ENCODE measurements at regions not wholly inside any gene's neighbourhood (a gene's known extent, or its start where the extent isn't known, plus 50 kb on each side); places are given as distances from the start of the nearest gene placed in this dataset.
A peak's percentile ranks its signal among the peaks of the same experiment; 100 is the strongest.

DNA sequence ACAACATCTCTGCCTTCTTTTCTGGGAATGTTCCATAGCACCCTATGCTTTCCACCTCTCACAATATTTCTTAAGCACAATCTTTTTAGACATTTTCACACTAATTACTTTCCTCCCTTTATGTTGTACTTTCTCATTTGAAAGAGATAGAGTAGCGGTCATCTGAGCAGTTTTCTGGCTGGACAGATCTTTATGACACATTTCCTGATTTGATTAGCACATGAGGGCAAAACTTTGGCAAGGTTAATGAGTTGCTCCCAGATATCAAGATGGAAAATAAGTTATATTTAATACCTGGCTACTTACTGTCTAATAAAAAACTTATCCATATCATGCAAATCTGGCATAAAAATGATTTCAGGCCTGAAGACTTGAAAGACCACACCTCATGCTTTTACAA lies 723.9 kb downstream of the SOCS6 start:
- TF ChIP-seq POLR2A (IDR thresholded peaks at IDR 0.05; ENCODE audit: extremely low read depth, insufficient read length) (no peak), MYC (IDR thresholded peaks at IDR 0.05; ENCODE audit: low read depth, low read length) (no peak)
- TF ChIP-seq, protein P1, sequence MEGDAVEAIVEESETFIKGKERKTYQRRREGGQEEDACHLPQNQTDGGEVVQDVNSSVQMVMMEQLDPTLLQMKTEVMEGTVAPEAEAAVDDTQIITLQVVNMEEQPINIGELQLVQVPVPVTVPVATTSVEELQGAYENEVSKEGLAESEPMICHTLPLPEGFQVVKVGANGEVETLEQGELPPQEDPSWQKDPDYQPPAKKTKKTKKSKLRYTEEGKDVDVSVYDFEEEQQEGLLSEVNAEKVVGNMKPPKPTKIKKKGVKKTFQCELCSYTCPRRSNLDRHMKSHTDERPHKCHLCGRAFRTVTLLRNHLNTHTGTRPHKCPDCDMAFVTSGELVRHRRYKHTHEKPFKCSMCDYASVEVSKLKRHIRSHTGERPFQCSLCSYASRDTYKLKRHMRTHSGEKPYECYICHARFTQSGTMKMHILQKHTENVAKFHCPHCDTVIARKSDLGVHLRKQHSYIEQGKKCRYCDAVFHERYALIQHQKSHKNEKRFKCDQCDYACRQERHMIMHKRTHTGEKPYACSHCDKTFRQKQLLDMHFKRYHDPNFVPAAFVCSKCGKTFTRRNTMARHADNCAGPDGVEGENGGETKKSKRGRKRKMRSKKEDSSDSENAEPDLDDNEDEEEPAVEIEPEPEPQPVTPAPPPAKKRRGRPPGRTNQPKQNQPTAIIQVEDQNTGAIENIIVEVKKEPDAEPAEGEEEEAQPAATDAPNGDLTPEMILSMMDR (IDR thresholded peaks at IDR 0.05; ENCODE audit: low read depth, low read length), result no peak
- TF ChIP-seq, protein P2, sequence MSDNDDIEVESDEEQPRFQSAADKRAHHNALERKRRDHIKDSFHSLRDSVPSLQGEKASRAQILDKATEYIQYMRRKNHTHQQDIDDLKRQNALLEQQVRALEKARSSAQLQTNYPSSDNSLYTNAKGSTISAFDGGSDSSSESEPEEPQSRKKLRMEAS (IDR thresholded peaks at IDR 0.05; ENCODE audit: low read depth, low read length), result no peak
- DNase-seq (ENCODE audit: low read depth), result no peak
- H3K4me3 ChIP-seq (ENCODE audit: low read depth, low read length), result no peak overlapping the region

DNA sequence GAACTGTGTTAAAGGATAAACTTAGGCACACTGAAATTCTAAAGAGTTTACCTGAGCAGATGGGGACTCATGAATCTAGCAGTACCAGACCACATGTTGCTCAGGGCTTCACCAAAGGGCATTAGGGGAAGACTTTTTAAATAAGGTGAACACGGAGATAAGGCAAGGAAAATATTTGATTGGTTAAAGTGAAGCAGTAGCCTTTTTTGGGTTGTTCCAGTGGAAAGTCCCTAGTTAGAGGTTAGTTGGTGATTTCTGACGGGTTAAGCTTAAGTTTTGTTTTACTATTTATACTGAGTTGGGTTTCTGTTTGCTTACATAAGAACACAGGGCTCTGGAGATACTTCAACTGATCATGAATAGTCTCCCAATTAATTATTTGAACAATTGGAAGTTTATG lies 722.5 kb downstream of the SOCS6 start:
- no peak overlapping the region for H3K4me3 ChIP-seq (ENCODE audit: low read depth, low read length)
- DNase-seq (ENCODE audit: low read depth), result no peak
- TF ChIP-seq, protein P1 (IDR thresholded peaks at IDR 0.05; ENCODE audit: low read depth, low read length), result no peak
- no peak for TF ChIP-seq POLR2A (IDR thresholded peaks at IDR 0.05; ENCODE audit: extremely low read depth, insufficient read length)
- TF ChIP-seq MYC (IDR thresholded peaks at IDR 0.05; ENCODE audit: low read depth, low read length), result no peak
- TF ChIP-seq, protein P2 (IDR thresholded peaks at IDR 0.05; ENCODE audit: low read depth, low read length), result no peak

DNA sequence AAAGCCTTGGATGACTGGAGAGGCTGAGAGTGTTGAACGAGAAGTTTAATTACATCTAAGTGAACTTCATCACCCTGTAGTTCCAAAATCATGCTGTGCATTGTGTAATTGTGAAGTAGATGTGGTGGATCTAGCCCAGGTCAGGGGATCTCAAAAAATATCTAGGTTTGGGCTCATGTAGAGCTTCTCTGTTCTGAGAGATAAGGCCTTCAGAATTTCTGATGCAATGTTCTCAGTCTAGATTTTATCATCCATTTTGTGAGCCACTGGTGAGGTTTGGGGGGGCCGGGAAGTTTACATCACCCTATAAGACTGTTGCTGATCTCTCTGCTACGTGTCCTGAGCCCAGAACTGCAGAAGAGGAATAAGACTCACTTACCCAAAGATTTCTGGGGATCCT lies 719.4 kb downstream of the SOCS6 start:
- TF ChIP-seq, protein P1 (IDR thresholded peaks at IDR 0.05; ENCODE audit: low read depth, low read length), result no peak
- TF ChIP-seq, protein P2 (IDR thresholded peaks at IDR 0.05; ENCODE audit: low read depth, low read length), result no peak
- TF ChIP-seq MYC (IDR thresholded peaks at IDR 0.05; ENCODE audit: low read depth, low read length), result no peak
- no peak for TF ChIP-seq POLR2A (IDR thresholded peaks at IDR 0.05; ENCODE audit: extremely low read depth, insufficient read length)

DNA sequence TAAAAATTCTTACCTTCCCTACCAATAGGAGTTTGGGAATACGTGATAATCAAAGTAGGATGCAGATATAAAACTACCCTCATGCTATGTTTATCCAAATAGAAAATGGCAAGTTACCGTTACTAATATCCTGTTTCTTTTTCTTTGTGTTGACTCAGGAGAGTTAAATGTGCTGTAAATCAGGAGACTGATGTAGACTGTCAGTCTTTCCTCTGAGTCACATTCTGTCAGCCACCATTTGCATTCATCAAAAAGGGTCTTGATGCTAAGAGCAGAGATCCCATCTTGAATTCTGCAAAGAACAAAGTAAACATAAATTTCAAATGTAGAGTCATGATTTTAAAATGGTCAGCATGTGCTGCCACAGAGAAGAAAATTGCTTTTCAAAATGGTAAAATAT lies 712.8 kb downstream of the SOCS6 start:
- DNase-seq (ENCODE audit: low read depth), result no peak
- H3K4me3 ChIP-seq (ENCODE audit: low read depth, low read length), result no peak overlapping the region
- TF ChIP-seq MYC (IDR thresholded peaks at IDR 0.05; ENCODE audit: low read depth, low read length), result no peak
- TF ChIP-seq POLR2A (IDR thresholded peaks at IDR 0.05; ENCODE audit: extremely low read depth, insufficient read length), result no peak

More for the DNA sequence above, 719.4 kb downstream of the SOCS6 start:
- no peak for DNase-seq (ENCODE audit: low read depth)
- no peak overlapping the region for H3K4me3 ChIP-seq (ENCODE audit: low read depth, low read length)

DNA sequence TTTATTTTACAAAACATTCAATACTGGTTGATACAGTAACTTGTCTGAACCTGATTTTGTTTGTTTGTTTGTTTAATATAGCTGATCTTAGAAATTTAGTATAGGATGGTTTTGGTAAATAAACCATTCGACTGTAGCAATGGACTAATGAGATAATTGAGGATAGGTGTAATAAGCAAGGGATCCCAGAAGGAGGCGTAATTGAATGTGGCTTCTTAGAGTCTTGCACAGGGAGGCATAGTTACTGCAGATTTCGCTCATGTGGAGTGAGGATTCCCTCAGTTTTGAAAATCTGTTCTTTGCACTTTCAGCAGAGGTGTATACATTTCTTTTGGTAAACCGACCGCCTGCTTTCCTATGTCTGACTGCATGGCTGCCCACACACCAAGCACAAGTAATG lies 709.6 kb downstream of the SOCS6 start:
- DNase-seq (ENCODE audit: low read depth), result peak; percentile 2
- TF ChIP-seq MYC (IDR thresholded peaks at IDR 0.05; ENCODE audit: low read depth, low read length), result no peak
- TF ChIP-seq, protein P1 (IDR thresholded peaks at IDR 0.05; ENCODE audit: low read depth, low read length), result peak; percentile 9

DNA sequence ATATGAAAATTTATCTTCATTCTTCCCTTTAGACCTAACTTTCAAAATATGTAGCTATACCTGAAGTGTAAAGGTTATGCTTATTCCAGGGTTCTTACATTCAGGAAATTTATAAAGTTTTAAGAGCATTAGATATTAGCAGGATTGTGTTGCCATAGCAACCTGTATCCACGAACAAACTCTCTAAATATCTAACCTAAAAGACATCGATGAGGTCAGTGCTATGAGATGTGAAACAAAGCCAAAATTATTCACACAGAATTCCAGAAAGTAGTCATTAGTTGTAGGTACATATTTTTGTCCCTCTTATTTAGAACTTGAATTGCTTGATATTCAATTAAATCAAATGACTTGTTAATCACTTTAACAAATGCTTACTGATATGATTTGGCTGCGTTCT lies 705.3 kb downstream of the SOCS6 start:
- no peak for TF ChIP-seq MYC (IDR thresholded peaks at IDR 0.05; ENCODE audit: low read depth, low read length)
- TF ChIP-seq, protein P2 (IDR thresholded peaks at IDR 0.05; ENCODE audit: low read depth, low read length), result no peak
- TF ChIP-seq, protein P1 (IDR thresholded peaks at IDR 0.05; ENCODE audit: low read depth, low read length), result no peak
- no peak for TF ChIP-seq POLR2A (IDR thresholded peaks at IDR 0.05; ENCODE audit: extremely low read depth, insufficient read length)
- DNase-seq (ENCODE audit: low read depth), result no peak
- no peak overlapping the region for H3K4me3 ChIP-seq (ENCODE audit: low read depth, low read length)

More for the DNA sequence above, 709.6 kb downstream of the SOCS6 start:
- no peak overlapping the region for H3K4me3 ChIP-seq (ENCODE audit: low read depth, low read length)

Data from NB4 (cell line).